ENCODE measurements at regions not wholly inside any gene's neighbourhood (a gene's known extent, or its start where the extent isn't known, plus 50 kb on each side); places are given as distances from the start of the nearest gene placed in this dataset.
A peak's percentile ranks its signal among the peaks of the same experiment; 100 is the strongest.

DNA sequence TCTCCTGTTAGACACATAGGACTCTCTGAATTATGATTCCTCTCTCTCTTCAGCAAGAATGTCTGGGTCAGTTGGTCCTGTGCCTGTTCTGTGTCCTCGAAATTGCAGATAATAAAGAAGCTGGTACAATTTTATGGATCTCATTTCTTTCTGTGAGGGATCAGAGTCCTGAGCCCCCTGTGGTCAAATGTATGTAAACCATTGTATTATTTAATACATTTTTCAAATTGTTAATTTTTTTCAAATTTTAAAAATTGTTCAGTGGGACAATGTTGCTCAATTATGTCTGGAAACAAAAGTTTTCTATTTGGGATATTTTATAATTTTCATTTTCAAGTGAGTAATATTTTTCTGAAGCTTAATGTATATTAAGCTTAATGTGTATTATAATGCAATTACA, 513.5 kb downstream of the CCER1 start (continued):
- TF ChIP-seq EED (IDR thresholded peaks at IDR 0.05; ENCODE audit: low read depth), result no peak

DNA sequence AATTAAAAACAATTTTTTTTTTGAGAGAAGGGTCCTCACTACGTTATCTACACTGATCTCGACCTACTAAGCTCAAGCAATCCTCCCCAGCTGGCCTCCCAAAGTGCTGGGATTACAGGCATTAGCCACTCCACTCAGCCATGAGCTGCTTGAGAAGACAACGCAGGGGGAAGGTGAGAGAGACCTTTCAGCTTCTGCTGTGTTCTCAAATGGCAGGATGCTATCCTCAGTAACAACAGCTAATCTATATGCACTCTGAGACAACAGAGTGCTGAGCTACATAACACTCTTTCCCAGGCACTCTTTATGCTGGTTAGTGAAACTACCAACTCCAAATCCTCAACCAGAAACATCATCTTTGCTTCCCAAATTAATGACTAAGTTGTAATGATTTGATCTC, 526.1 kb downstream of the CCER1 start:
- no peak overlapping the region for H3K27ac ChIP-seq (ENCODE audit: control insufficient read depth, insufficient read depth)
- TF ChIP-seq, protein P1, sequence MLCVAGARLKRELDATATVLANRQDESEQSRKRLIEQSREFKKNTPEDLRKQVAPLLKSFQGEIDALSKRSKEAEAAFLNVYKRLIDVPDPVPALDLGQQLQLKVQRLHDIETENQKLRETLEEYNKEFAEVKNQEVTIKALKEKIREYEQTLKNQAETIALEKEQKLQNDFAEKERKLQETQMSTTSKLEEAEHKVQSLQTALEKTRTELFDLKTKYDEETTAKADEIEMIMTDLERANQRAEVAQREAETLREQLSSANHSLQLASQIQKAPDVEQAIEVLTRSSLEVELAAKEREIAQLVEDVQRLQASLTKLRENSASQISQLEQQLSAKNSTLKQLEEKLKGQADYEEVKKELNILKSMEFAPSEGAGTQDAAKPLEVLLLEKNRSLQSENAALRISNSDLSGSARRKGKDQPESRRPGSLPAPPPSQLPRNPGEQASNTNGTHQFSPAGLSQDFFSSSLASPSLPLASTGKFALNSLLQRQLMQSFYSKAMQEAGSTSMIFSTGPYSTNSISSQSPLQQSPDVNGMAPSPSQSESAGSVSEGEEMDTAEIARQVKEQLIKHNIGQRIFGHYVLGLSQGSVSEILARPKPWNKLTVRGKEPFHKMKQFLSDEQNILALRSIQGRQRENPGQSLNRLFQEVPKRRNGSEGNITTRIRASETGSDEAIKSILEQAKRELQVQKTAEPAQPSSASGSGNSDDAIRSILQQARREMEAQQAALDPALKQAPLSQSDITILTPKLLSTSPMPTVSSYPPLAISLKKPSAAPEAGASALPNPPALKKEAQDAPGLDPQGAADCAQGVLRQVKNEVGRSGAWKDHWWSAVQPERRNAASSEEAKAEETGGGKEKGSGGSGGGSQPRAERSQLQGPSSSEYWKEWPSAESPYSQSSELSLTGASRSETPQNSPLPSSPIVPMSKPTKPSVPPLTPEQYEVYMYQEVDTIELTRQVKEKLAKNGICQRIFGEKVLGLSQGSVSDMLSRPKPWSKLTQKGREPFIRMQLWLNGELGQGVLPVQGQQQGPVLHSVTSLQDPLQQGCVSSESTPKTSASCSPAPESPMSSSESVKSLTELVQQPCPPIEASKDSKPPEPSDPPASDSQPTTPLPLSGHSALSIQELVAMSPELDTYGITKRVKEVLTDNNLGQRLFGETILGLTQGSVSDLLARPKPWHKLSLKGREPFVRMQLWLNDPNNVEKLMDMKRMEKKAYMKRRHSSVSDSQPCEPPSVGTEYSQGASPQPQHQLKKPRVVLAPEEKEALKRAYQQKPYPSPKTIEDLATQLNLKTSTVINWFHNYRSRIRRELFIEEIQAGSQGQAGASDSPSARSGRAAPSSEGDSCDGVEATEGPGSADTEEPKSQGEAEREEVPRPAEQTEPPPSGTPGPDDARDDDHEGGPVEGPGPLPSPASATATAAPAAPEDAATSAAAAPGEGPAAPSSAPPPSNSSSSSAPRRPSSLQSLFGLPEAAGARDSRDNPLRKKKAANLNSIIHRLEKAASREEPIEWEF (IDR thresholded peaks at IDR 0.05; ENCODE audit: insufficient replicate concordance, low read depth, low read length), result no peak
- TF ChIP-seq YBX1 (IDR thresholded peaks at IDR 0.05) (no peak), FOXK2 (IDR thresholded peaks at IDR 0.05) (no peak), BMI1 (IDR thresholded peaks at IDR 0.05; ENCODE audit: borderline replicate concordance) (no peak), SRF (IDR thresholded peaks at IDR 0.05; ENCODE audit: low read depth in 2 of 2, low read length in 2 of 2) (no peak), MTA3 (IDR thresholded peaks at IDR 0.05; ENCODE audit: borderline replicate concordance, low read length) (no peak), CHD4 (IDR thresholded peaks at IDR 0.05) (no peak), SREBF2 (IDR thresholded peaks at IDR 0.05; ENCODE audit: low read length) (no peak)
- no peaks in the 10 kb centered on the region for H3K27me3 ChIP-seq (replicated peaks in 1 of 2; ENCODE audit: control insufficient read depth in 2 of 2, insufficient read depth in 2 of 2, low read length in 1 of 2)
- no peaks in the 10 kb centered on the region for H3K79me2 ChIP-seq (ENCODE audit: control insufficient read depth, insufficient read depth, low read length)
- SMC1A ChIA-PET (ENCODE audit: uncharacterized antibody, unreplicated experiment), result interaction anchor here (1.4 kb wide), 1 partner anchor 22 kb away, joined by 3 read pairs; no protein-coding TSS in a partner anchor
- H3K4me2 ChIP-seq (ENCODE audit: control insufficient read depth, insufficient read depth), result no peak overlapping the region
- H3K4me1 ChIP-seq (ENCODE audit: control insufficient read depth, insufficient read depth, low read length), result no peaks in the 10 kb centered on the region
- FAIRE-seq, result peak; percentile 35
- RAD21 ChIA-PET (ENCODE audit: unreplicated experiment), result no interaction called here
- 14% methylated on average over 3 of the region's 3 CpGs for WGBS (ENCODE audit: insufficient coverage, insufficient replicate concordance, low lambda C conversion rate, missing lambda C conversion rate)
- POLR2A ChIA-PET, result no interaction called here
- no peaks in the 10 kb centered on the region for H3K36me3 ChIP-seq (ENCODE audit: control insufficient read depth in 2 of 2, insufficient read depth in 2 of 2, low read length in 1 of 2)
- H3K9me3 ChIP-seq (replicated peaks; ENCODE audit: control insufficient read depth, insufficient read depth, low read length), result no peaks in the 10 kb centered on the region
- in situ Hi-C loops (cut with MboI), result no loop called here
- BruUV-seq (replicated peaks), result no TSS peak
- H2AFZ ChIP-seq (ENCODE audit: control insufficient read depth, low read depth, low read length), result no peak overlapping the region
- intact Hi-C loops (cut with micrococcal nuclease; ENCODE audit: unreplicated experiment), result no loop called here
- no peak overlapping the region for H3K9ac ChIP-seq (ENCODE audit: control insufficient read depth, insufficient read depth, low read length)
- H3K4me3 ChIP-seq, result no peak overlapping the region
- CTCF ChIA-PET, result no interaction called here
- H4K20me1 ChIP-seq (ENCODE audit: control insufficient read depth, insufficient read depth), result no peaks in the 10 kb centered on the region
- DNase-seq (ENCODE audit: low read depth, low spot score), result no peak
- no peak for ATAC-seq

Measured in GM12878 (cell line).